ENCODE measurements at regions not wholly inside any gene's neighbourhood (a gene's known extent, or its start where the extent isn't known, plus 50 kb on each side); places are given as distances from the start of the nearest gene placed in this dataset.

DNA sequence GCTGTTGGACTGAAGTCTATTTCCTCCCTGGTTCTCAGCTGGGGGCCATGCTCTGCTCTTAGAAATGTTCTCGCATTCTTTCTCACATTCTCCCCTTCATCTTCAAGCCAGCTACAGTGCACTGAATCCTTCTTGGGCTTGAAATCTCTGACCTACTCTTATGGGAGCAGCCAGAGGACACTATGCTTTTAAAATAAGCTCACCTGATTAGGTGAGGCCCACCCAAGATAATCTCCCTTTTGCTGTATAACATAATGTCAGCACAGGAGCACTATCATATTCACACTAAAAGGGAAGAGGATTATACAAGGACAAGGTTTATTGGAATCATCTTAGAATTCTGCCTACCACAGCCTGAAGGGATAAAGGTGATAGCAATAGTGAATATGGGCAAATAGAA is 146.3 kb downstream of the ZNF674 start:
- H3K4me2 ChIP-seq (ENCODE audit: control insufficient read depth, extremely low read depth, insufficient read depth, low read depth, low read length) = no peak overlapping the region
- no peaks in the 10 kb centered on the region for H3K79me2 ChIP-seq (ENCODE audit: control insufficient read depth, insufficient read depth, low read length)
- dilution Hi-C loops (cut with MboI; ENCODE audit: extremely low pct_ligation_motif_present, low sequenced_read_pairs) = no loop called here
- no peaks in the 10 kb centered on the region for H3K4me1 ChIP-seq (ENCODE audit: control insufficient read depth, extremely low read depth, insufficient read depth, low read length)
- H3K36me3 ChIP-seq (ENCODE audit: control insufficient read depth in 2 of 2, extremely low read depth in 1 of 2, insufficient read depth in 2 of 2, low read length in 2 of 2) = no peaks in the 10 kb centered on the region
- H3K4me3 ChIP-seq (ENCODE audit: control insufficient read depth in 2 of 3, extremely low read depth in 1 of 3, insufficient read depth in 2 of 3, low read depth in 1 of 3, low read length in 3 of 3) = no peak overlapping the region
- H3K9me3 ChIP-seq (ENCODE audit: control insufficient read depth, low read depth, low read length) = no peaks in the 10 kb centered on the region
- H2AFZ ChIP-seq (ENCODE audit: control insufficient read depth, low read length) = no peak overlapping the region
- no peaks in the 10 kb centered on the region for H3K9me1 ChIP-seq (ENCODE audit: control insufficient read depth, extremely low read depth, insufficient read depth, low read length)
- TF ChIP-seq, protein P1, sequence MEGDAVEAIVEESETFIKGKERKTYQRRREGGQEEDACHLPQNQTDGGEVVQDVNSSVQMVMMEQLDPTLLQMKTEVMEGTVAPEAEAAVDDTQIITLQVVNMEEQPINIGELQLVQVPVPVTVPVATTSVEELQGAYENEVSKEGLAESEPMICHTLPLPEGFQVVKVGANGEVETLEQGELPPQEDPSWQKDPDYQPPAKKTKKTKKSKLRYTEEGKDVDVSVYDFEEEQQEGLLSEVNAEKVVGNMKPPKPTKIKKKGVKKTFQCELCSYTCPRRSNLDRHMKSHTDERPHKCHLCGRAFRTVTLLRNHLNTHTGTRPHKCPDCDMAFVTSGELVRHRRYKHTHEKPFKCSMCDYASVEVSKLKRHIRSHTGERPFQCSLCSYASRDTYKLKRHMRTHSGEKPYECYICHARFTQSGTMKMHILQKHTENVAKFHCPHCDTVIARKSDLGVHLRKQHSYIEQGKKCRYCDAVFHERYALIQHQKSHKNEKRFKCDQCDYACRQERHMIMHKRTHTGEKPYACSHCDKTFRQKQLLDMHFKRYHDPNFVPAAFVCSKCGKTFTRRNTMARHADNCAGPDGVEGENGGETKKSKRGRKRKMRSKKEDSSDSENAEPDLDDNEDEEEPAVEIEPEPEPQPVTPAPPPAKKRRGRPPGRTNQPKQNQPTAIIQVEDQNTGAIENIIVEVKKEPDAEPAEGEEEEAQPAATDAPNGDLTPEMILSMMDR (optimal IDR thresholded peaks at IDR 0.05 in 1 of 3, IDR thresholded peaks at IDR 0.05 in 1 of 3, conservative IDR thresholded peaks at IDR 0.05 in 1 of 3; ENCODE audit: extremely low read depth in 1 of 3, insufficient read depth in 2 of 3, low read length in 3 of 3) = no peak
- TF ChIP-seq EZH2 (IDR thresholded peaks at IDR 0.05; ENCODE audit: low read length) = no peak
- no peaks in the 10 kb centered on the region for H4K20me1 ChIP-seq (ENCODE audit: control insufficient read depth, extremely low read depth, insufficient read depth, low read length)
- FAIRE-seq (no peak), DNase-seq (ENCODE audit: low read depth, low spot score) (no peak)
- H3K27ac ChIP-seq (ENCODE audit: control insufficient read depth, insufficient read depth, low read length) = no peak overlapping the region
- H3K9ac ChIP-seq (ENCODE audit: control insufficient read depth, extremely low read depth, insufficient read depth, low read length) = no peak overlapping the region
- H3K27me3 ChIP-seq (ENCODE audit: control insufficient read depth, extremely low read depth, insufficient read depth, low read length) = no peaks in the 10 kb centered on the region

DNA sequence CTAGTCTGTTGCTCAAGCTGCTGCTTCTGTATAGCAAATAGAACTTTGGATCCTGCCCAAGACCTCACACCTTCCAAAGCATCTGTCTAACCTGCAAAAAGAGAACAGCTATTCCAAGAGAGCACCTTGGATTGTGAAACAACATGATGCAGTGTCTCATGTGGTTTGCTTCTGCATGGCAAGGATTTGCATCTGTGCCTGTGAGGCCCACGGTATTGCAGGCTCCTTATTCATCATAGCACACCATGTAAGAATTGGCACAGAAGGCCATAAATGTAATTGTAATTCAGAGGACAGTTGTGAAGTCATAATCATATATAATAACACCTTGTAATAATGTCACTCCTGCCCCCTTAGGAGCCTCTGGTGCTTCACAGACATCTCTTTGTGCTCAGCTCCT is 147.1 kb downstream of the ZNF674 start:
- no peak overlapping the region for H3K9ac ChIP-seq (ENCODE audit: control insufficient read depth, extremely low read depth, insufficient read depth, low read length)
- no peak overlapping the region for H3K4me3 ChIP-seq (ENCODE audit: control insufficient read depth in 2 of 3, extremely low read depth in 1 of 3, insufficient read depth in 2 of 3, low read depth in 1 of 3, low read length in 3 of 3)
- H3K36me3 ChIP-seq (ENCODE audit: control insufficient read depth in 2 of 2, extremely low read depth in 1 of 2, insufficient read depth in 2 of 2, low read length in 2 of 2) = no peaks in the 10 kb centered on the region
- no peak for TF ChIP-seq EZH2 (IDR thresholded peaks at IDR 0.05; ENCODE audit: low read length)
- TF ChIP-seq, protein P1 (optimal IDR thresholded peaks at IDR 0.05 in 1 of 3, IDR thresholded peaks at IDR 0.05 in 1 of 3, conservative IDR thresholded peaks at IDR 0.05 in 1 of 3; ENCODE audit: extremely low read depth in 1 of 3, insufficient read depth in 2 of 3, low read length in 3 of 3) = no peak
- no peak for DNase-seq (ENCODE audit: low read depth, low spot score)
- no peak overlapping the region for H3K27ac ChIP-seq (ENCODE audit: control insufficient read depth, insufficient read depth, low read length)
- H3K79me2 ChIP-seq (ENCODE audit: control insufficient read depth, insufficient read depth, low read length) = no peaks in the 10 kb centered on the region
- H2AFZ ChIP-seq (ENCODE audit: control insufficient read depth, low read length) = no peak overlapping the region
- H3K9me3 ChIP-seq (ENCODE audit: control insufficient read depth, low read depth, low read length) = no peaks in the 10 kb centered on the region
- H3K4me1 ChIP-seq (ENCODE audit: control insufficient read depth, extremely low read depth, insufficient read depth, low read length) = no peaks in the 10 kb centered on the region
- FAIRE-seq = no peak
- no peaks in the 10 kb centered on the region for H4K20me1 ChIP-seq (ENCODE audit: control insufficient read depth, extremely low read depth, insufficient read depth, low read length)
- dilution Hi-C loops (cut with MboI; ENCODE audit: extremely low pct_ligation_motif_present, low sequenced_read_pairs) = no loop called here
- H3K27me3 ChIP-seq (ENCODE audit: control insufficient read depth, extremely low read depth, insufficient read depth, low read length) = no peaks in the 10 kb centered on the region
- no peaks in the 10 kb centered on the region for H3K9me1 ChIP-seq (ENCODE audit: control insufficient read depth, extremely low read depth, insufficient read depth, low read length)
- no peak overlapping the region for H3K4me2 ChIP-seq (ENCODE audit: control insufficient read depth, extremely low read depth, insufficient read depth, low read depth, low read length)
